HL-60 (cell line): ENCODE measurements at regions not wholly inside any gene's neighbourhood (a gene's known extent, or its start where the extent isn't known, plus 50 kb on each side); places are given as distances from the start of the nearest gene placed in this dataset.

Experiments
- DNase-seq, 2 experiments: peaks; one replicate each; pipeline ENCODE4 v3.0.0-alpha.2; 2010 to 2020; ENCODE audit warnings: low read depth in 1 of 2, low spot score in 1 of 2
- H3K27ac ChIP-seq: fragments of 250-450 bp; sonication (Bioruptor Pico); replicated peaks from 2 replicates; pipeline ENCODE4 v1.5.1; 2020; ENCODE audit warnings: mild to moderate bottlenecking, moderate library complexity
- H3K27me3 ChIP-seq: fragments of 250-450 bp; sonication (Bioruptor Pico); 2 replicates; pipeline ENCODE4 v1.5.1; 2021; ENCODE audit warnings: mild to moderate bottlenecking, moderate library complexity; ENCODE audit not compliant: insufficient read depth, poor library complexity, severe bottlenecking
- H3K4me3 ChIP-seq: replicated peaks from 2 replicates; pipeline ENCODE4 v1.5.1; 2011; ENCODE audit warnings: mild to moderate bottlenecking, control low read depth, low read length; ENCODE audit not compliant: insufficient read depth
- CTCF ChIP-seq: IDR thresholded peaks from one replicate; pipeline ENCODE4 v1.5.1; 2011; ENCODE audit warnings: low read length, control low read depth, inconsistent platforms; ENCODE audit not compliant: insufficient read depth
- GABPA ChIP-seq: IDR thresholded peaks from 2 replicates; pipeline ENCODE4 v1.6.1; 2012; ENCODE audit warnings: low read depth
- POLR2AphosphoS5 ChIP-seq: IDR thresholded peaks from 2 replicates; pipeline ENCODE4 v1.6.1; 2012; ENCODE audit warnings: low read depth
- REST ChIP-seq: IDR thresholded peaks from 2 replicates; pipeline ENCODE4 v1.6.1; 2012; ENCODE audit warnings: low read depth; ENCODE audit not compliant: insufficient replicate concordance
- SPI1 ChIP-seq: IDR thresholded peaks from 2 replicates; pipeline ENCODE4 v1.6.1; 2012; ENCODE audit warnings: low read depth, mild to moderate bottlenecking, borderline replicate concordance

- no peak overlapping the region for H3K27ac ChIP-seq
- H3K27me3 ChIP-seq, result no peaks in the 10 kb centered on the region
- H3K4me3 ChIP-seq, result no peak overlapping the region
- TF ChIP-seq CTCF, result no peak
- DNase-seq, result no peak
Measured at GRCh38 chr1:229119161-229119560, 151.8 kb upstream of the RAB4A start.

- DNase-seq, result no peak
- Histone ChIP-seq H3K4me3 (no peak overlapping the region), H3K27me3 (no peaks in the 10 kb centered on the region), H3K27ac (no peak overlapping the region)
- TF ChIP-seq SPI1, result no peak
- no peak for TF ChIP-seq REST
- TF ChIP-seq POLR2AphosphoS5, result no peak
- no peak for TF ChIP-seq GABPA
- TF ChIP-seq CTCF, result no peak
Measured at GRCh38 chr1:229119876-229120275, 151.0 kb upstream of the RAB4A start.

- Histone ChIP-seq H3K27ac (no peak overlapping the region), H3K27me3 (no peaks in the 10 kb centered on the region), H3K4me3 (no peak overlapping the region)
- DNase-seq, result no peak
- no peak for TF ChIP-seq POLR2AphosphoS5
- no peak for TF ChIP-seq GABPA
- TF ChIP-seq CTCF, result no peak
- TF ChIP-seq REST, result no peak
- no peak for TF ChIP-seq SPI1
Measured at GRCh38 chr1:229121845-229122436, 149.0 kb upstream of the RAB4A start.

- H3K27me3 ChIP-seq, result no peaks in the 10 kb centered on the region
Measured at GRCh38 chr1:229122606-229123005, 148.3 kb upstream of the RAB4A start.

More at GRCh38 chr1:229122606-229123005, 148.3 kb upstream of the RAB4A start:
- TF ChIP-seq SPI1, result no peak
- TF ChIP-seq CTCF, result no peak
- Histone ChIP-seq H3K4me3 (no peak overlapping the region), H3K27ac (no peak overlapping the region)
- DNase-seq, result no peak
